Endothelial cell of umbilical vein (primary cell): ENCODE measurements at regions not wholly inside any gene's neighbourhood (a gene's known extent, or its start where the extent isn't known, plus 50 kb on each side); places are given as distances from the start of the nearest gene placed in this dataset.

Source experiments
- BruUV-seq: library from RNA; stranded (reverse); fragments of 400-500 nt; replicated peaks from 2 replicates; lab custom pipeline; 2021; lab: Mats Ljungman, UMichigan
- CTCF ChIA-PET: fragments of 300-600, 350-600 bp; sonication (Branson Sonifier 250); formaldehyde crosslinking; loops from one replicate; lab custom pipeline; 2021; ENCODE audit warnings: antibody characterized with exemption, inconsistent platforms; lab: Charles Lee
- POLR2A ChIA-PET: fragments of 300-600, 350-600 bp; sonication (Branson Sonifier 250); formaldehyde crosslinking; loops from one replicate; lab custom pipeline; 2021; ENCODE audit warnings: antibody characterized with exemption, inconsistent platforms; lab: Charles Lee
- DNase-seq: peaks from one replicate; pipeline ENCODE4 v3.0.0-alpha.2; 2011; ENCODE audit warnings: low read depth, low spot score
- FAIRE-seq: peaks from 2 replicates; lab custom pipeline; 2011; peaks lifted over from hg19 to GRCh38; lab: Jason Lieb, UNC
- H2AFZ ChIP-seq: 2 replicates; pipeline ENCODE4 v1.6.0; 2012; ENCODE audit warnings: low read depth, low read length, control low read depth, inconsistent platforms
- H3K27ac ChIP-seq: 2 replicates; pipeline ENCODE4 v1.5.1; 2011; ENCODE audit warnings: low read depth, mild to moderate bottlenecking, control low read depth, low read length, moderate library complexity; ENCODE audit not compliant: insufficient read depth
- H3K27me3 ChIP-seq, 2 experiments: 2 replicates each; pipeline versions ENCODE4 v1.6.0 to v1.6.1; 2011; ENCODE audit warnings: low read length in 2 of 2, mixed read lengths in 1 of 2; ENCODE audit not compliant: control insufficient read depth in 2 of 2, insufficient read depth in 2 of 2
- H3K36me3 ChIP-seq, 2 experiments: 2 replicates in 1 of 2; 3 replicates in 1 of 2; pipeline ENCODE4 v1.5.1; 2011; ENCODE audit warnings: low read length in 2 of 2, mild to moderate bottlenecking in 1 of 2, moderate library complexity in 1 of 2; ENCODE audit not compliant: control insufficient read depth in 2 of 2, insufficient read depth in 2 of 2; ENCODE audit errors: extremely low read depth in 1 of 2
- H3K4me1 ChIP-seq: 3 replicates; pipeline ENCODE4 v1.5.1; 2011; ENCODE audit warnings: mild to moderate bottlenecking, low read length; ENCODE audit not compliant: control insufficient read depth, insufficient read depth; ENCODE audit errors: extremely low read depth
- H3K4me2 ChIP-seq: 2 replicates; pipeline ENCODE4 v1.6.1; 2011; ENCODE audit warnings: low read length, control low read depth, mixed read lengths; ENCODE audit not compliant: insufficient read depth
- H3K4me3 ChIP-seq, 3 experiments: fragments of 200-600 bp in 1 of 3; sonication (generic), shearing (Covaris generic) in 1 of 3; replicated peaks in 1 of 3; 2 replicates each; pipeline ENCODE4 v1.5.1; 2011 to 2016; ENCODE audit warnings: control low read depth in 3 of 3, low read length in 3 of 3, mild to moderate bottlenecking in 2 of 3, inconsistent platforms in 1 of 3, low read depth in 1 of 3, moderate library complexity in 1 of 3; ENCODE audit not compliant: insufficient read depth in 1 of 3
- H3K79me2 ChIP-seq: 2 replicates; pipeline ENCODE4 v1.6.0; 2012; ENCODE audit warnings: low read length, inconsistent platforms; ENCODE audit not compliant: control insufficient read depth, insufficient read depth
- H3K9ac ChIP-seq: replicated peaks from 2 replicates; pipeline ENCODE3; 2011; ENCODE audit warnings: low read length, control low read depth; ENCODE audit not compliant: insufficient read depth; ENCODE audit errors: extremely low read depth
- H3K9me1 ChIP-seq: replicated peaks from 3 replicates; pipeline ENCODE4 v1.6.0; 2011; ENCODE audit warnings: mild to moderate bottlenecking, low read length; ENCODE audit not compliant: control insufficient read depth, insufficient read depth; ENCODE audit errors: extremely low read depth
- H3K9me3 ChIP-seq: replicated peaks from 2 replicates; pipeline ENCODE4 v1.5.1; 2012; ENCODE audit warnings: low read length, inconsistent platforms; ENCODE audit not compliant: control insufficient read depth, insufficient read depth
- H4K20me1 ChIP-seq: replicated peaks from 2 replicates; pipeline ENCODE3; 2011; ENCODE audit warnings: mild to moderate bottlenecking, low read length; ENCODE audit not compliant: control insufficient read depth, insufficient read depth; ENCODE audit errors: extremely low read depth
- EZH2 ChIP-seq: IDR thresholded peaks from 2 replicates; pipeline ENCODE4 v1.6.1; 2012; ENCODE audit warnings: borderline replicate concordance, low read depth, mild to moderate bottlenecking, moderate library complexity, low read length, inconsistent platforms; ENCODE audit not compliant: severe bottlenecking
- FOS ChIP-seq: IDR thresholded peaks from 2 replicates; pipeline ENCODE4 v1.6.1; 2011; ENCODE audit warnings: mild to moderate bottlenecking, low read length, moderate library complexity, borderline replicate concordance; ENCODE audit not compliant: insufficient read depth
- GATA2 ChIP-seq: IDR thresholded peaks from 2 replicates; pipeline ENCODE4 v1.7.0; 2011; ENCODE audit warnings: low read depth, mild to moderate bottlenecking, moderate library complexity, mixed read lengths, low read length; ENCODE audit not compliant: insufficient read length, insufficient read depth
- JUN ChIP-seq: IDR thresholded peaks from 2 replicates; pipeline ENCODE4 v1.6.1; 2011; ENCODE audit warnings: borderline replicate concordance, low read depth; ENCODE audit not compliant: insufficient read length, insufficient read depth
- MYC ChIP-seq: IDR thresholded peaks from one replicate; pipeline ENCODE4 v1.6.1; 2011; ENCODE audit warnings: mild to moderate bottlenecking, low read depth, low read length
- POLR2A ChIP-seq: IDR thresholded peaks from 2 replicates; pipeline ENCODE4 v1.6.1; 2012; ENCODE audit warnings: low read depth, mild to moderate bottlenecking, control low read depth, low read length
- POLR2AphosphoS5 ChIP-seq: IDR thresholded peaks from 2 replicates; pipeline ENCODE4 v1.6.1; 2012; ENCODE audit warnings: low read depth, mild to moderate bottlenecking, control low read depth, low read length, moderate library complexity; ENCODE audit not compliant: insufficient read depth
- dilution Hi-C: fragments of 300-500 bp; cut with MboI; formaldehyde crosslinking; loops from one replicate; pipeline ENCODE4 v1.15.0; 2019; ENCODE audit warnings: low sequenced_read_pairs; ENCODE audit not compliant: extremely low pct_ligation_motif_present
- intact Hi-C: fragments of 100-400 bp; cut with micrococcal nuclease; formaldehyde crosslinking; loops from one replicate; pipeline ENCODE4 v1.10.0; 2022
- TF ChIP-seq, protein P1 (sequence below): IDR thresholded peaks from 2 replicates; pipeline ENCODE4 v1.6.1; 2011; ENCODE audit not compliant: insufficient read depth, insufficient read length
- TF ChIP-seq, protein P2 (sequence below), 2 donors: IDR thresholded peaks; 1 replicate in 1 of 2; 2 replicates in 1 of 2; pipeline ENCODE4 v1.5.1; 2011; ENCODE audit warnings: low read length in 2 of 2, mild to moderate bottlenecking in 2 of 2, moderate library complexity in 2 of 2, control low read depth in 1 of 2, inconsistent platforms in 1 of 2, low read depth in 1 of 2; ENCODE audit not compliant: insufficient read depth in 1 of 2; ENCODE audit errors: extremely low read depth in 1 of 2

DNA sequence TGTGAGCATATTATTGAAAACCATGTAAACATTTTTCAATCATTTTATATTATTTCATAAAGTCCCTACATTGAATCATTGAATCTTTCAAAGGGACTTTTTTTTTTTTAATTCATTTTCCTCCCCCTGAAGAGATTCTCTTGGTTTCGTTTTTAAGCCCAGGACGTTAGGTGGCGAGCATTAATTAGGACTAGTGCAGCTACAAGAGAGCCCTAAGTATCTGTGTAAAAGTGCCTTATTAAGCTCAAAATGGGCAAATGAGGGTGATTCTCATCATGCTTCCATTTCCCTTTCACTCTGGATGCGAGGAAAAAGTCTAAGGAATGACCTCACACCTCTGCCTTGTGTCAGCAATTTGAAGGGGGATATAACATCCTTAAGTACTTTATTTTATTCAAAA, 517.9 kb upstream of the ITGA1 start:
- no peak overlapping the region for H3K4me3 ChIP-seq
- no peak for DNase-seq
- H3K9me3 ChIP-seq: no peaks in the 10 kb centered on the region
- TF ChIP-seq JUN: no peak
- TF ChIP-seq, protein P1, sequence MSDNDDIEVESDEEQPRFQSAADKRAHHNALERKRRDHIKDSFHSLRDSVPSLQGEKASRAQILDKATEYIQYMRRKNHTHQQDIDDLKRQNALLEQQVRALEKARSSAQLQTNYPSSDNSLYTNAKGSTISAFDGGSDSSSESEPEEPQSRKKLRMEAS: no peak
- TF ChIP-seq GATA2: no peak
- TF ChIP-seq, protein P2, sequence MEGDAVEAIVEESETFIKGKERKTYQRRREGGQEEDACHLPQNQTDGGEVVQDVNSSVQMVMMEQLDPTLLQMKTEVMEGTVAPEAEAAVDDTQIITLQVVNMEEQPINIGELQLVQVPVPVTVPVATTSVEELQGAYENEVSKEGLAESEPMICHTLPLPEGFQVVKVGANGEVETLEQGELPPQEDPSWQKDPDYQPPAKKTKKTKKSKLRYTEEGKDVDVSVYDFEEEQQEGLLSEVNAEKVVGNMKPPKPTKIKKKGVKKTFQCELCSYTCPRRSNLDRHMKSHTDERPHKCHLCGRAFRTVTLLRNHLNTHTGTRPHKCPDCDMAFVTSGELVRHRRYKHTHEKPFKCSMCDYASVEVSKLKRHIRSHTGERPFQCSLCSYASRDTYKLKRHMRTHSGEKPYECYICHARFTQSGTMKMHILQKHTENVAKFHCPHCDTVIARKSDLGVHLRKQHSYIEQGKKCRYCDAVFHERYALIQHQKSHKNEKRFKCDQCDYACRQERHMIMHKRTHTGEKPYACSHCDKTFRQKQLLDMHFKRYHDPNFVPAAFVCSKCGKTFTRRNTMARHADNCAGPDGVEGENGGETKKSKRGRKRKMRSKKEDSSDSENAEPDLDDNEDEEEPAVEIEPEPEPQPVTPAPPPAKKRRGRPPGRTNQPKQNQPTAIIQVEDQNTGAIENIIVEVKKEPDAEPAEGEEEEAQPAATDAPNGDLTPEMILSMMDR (IDR thresholded peaks at IDR 0.05; ENCODE audit: extremely low read depth in 1 of 2, insufficient read depth in 1 of 2, low read depth in 1 of 2, low read length in 2 of 2): no peak
- TF ChIP-seq POLR2AphosphoS5: no peak
- no peak for TF ChIP-seq EZH2
- no peak for TF ChIP-seq POLR2A
- no peak for TF ChIP-seq FOS
- TF ChIP-seq MYC: no peak
- no peaks in the 10 kb centered on the region for H3K36me3 ChIP-seq
- H3K9me1 ChIP-seq: no peaks in the 10 kb centered on the region
- no peaks in the 10 kb centered on the region for H3K79me2 ChIP-seq
- no peaks in the 10 kb centered on the region for H3K4me1 ChIP-seq
- dilution Hi-C loops: no loop called here
- ChIA-PET CTCF (no interaction called here), POLR2A (no interaction called here)
- no peak overlapping the region for H2AFZ ChIP-seq
- H3K27ac ChIP-seq: no peak overlapping the region
- FAIRE-seq: no peak
- no peaks in the 10 kb centered on the region for H4K20me1 ChIP-seq
- no TSS peak for BruUV-seq
- intact Hi-C loops: loop anchor here (5.0 kb wide), 1 partner anchor 128 kb away; no protein-coding TSS in a partner anchor
- H3K9ac ChIP-seq: no peak overlapping the region
- no peak overlapping the region for H3K4me2 ChIP-seq
- no peaks in the 10 kb centered on the region for H3K27me3 ChIP-seq
